Astrocyte (in vitro differentiated cells and primary cell): ENCODE measurements at regions not wholly inside any gene's neighbourhood (a gene's known extent, or its start where the extent isn't known, plus 50 kb on each side); places are given as distances from the start of the nearest gene placed in this dataset.

Source experiments
- EZH2 ChIP-seq: IDR thresholded peaks from 2 replicates; pipeline ENCODE4 v1.6.1; 2012; ENCODE audit warnings: mild to moderate bottlenecking, low read length, inconsistent platforms; ENCODE audit not compliant: insufficient read depth
- TF ChIP-seq, protein P1 (sequence below): IDR thresholded peaks from 2 replicates; pipeline ENCODE4 v1.5.1; 2011; ENCODE audit warnings: low read depth, mild to moderate bottlenecking, inconsistent platforms, low read length, moderate library complexity; ENCODE audit not compliant: insufficient read depth

DNA sequence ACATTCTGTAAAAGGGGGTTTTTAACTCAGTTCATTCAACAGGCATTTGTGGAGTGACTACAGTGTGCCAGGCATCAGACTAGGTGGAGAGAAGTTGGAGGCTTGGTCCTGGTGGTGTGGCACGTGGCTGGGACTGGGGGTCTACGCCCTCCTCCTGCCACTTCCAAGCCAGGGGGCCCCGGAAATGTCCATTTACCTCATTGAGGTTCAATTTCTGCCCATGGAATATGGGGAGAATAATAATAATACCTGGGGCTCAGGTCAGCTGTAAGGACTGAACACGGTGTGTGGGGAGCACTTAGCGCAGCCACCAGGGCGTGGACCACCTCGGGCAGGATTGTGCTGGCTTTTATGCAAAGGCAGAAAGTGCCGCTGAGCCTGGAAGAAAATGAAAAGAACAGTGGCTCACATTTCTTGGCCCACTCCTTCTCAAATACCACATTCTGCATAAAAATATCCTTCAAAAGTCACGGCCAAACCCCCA lies 229.4 kb downstream of the ANKRD60 start:
- TF ChIP-seq, protein P1, sequence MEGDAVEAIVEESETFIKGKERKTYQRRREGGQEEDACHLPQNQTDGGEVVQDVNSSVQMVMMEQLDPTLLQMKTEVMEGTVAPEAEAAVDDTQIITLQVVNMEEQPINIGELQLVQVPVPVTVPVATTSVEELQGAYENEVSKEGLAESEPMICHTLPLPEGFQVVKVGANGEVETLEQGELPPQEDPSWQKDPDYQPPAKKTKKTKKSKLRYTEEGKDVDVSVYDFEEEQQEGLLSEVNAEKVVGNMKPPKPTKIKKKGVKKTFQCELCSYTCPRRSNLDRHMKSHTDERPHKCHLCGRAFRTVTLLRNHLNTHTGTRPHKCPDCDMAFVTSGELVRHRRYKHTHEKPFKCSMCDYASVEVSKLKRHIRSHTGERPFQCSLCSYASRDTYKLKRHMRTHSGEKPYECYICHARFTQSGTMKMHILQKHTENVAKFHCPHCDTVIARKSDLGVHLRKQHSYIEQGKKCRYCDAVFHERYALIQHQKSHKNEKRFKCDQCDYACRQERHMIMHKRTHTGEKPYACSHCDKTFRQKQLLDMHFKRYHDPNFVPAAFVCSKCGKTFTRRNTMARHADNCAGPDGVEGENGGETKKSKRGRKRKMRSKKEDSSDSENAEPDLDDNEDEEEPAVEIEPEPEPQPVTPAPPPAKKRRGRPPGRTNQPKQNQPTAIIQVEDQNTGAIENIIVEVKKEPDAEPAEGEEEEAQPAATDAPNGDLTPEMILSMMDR, result no peak
- no peak for TF ChIP-seq EZH2
